HepG2 (cell line): ENCODE measurements at regions not wholly inside any gene's neighbourhood (a gene's known extent, or its start where the extent isn't known, plus 50 kb on each side); places are given as distances from the start of the nearest gene placed in this dataset.

ENCODE experiments used
- ATAC-seq: fragments of 200-7000 bp; cut with Tn5 transposase; 3 replicates; pipeline ENCODE4 v1.9.1; 2020; ENCODE audit warnings: mild to moderate bottlenecking, moderate library complexity
- BruUV-seq: library from RNA; stranded (reverse); fragments of 400-500 nt; replicated peaks from 2 replicates; lab custom pipeline; 2021; lab: Mats Ljungman, UMichigan
- CTCF ChIA-PET: fragments of 300-600 bp; formaldehyde crosslinking; extraction: SDS; loops from one replicate; lab custom pipeline; 2021; ENCODE audit warnings: low total read pairs, inconsistent platforms, low intra/inter-chr PET ratio; lab: Yijun Ruan, JAX
- POLR2A ChIA-PET: fragments of 350-600 bp; sonication (Branson Sonifier 250); formaldehyde crosslinking; loops from one replicate; lab custom pipeline; 2020; ENCODE audit warnings: antibody characterized with exemption, inconsistent platforms; lab: Yijun Ruan, JAX
- DNase-seq: peaks from one replicate; pipeline ENCODE4 v3.0.0-alpha.2; 2015; ENCODE audit warnings: low spot score
- FAIRE-seq: peaks from 3 replicates; lab custom pipeline; 2011; peaks lifted over from hg19 to GRCh38; lab: Jason Lieb, UNC
- H2AFZ ChIP-seq: one replicate; pipeline ENCODE4 v1.6.1; 2011; ENCODE audit warnings: low read length, inconsistent platforms
- H3K27ac ChIP-seq: fragments of 300-600 bp; 3 replicates; pipeline ENCODE4 v1.8.0; 2011; ENCODE audit warnings: mixed run types, mild to moderate bottlenecking, mixed read lengths, low read length, inconsistent platforms; ENCODE audit not compliant: insufficient read depth; ENCODE audit errors: extremely low read length
- H3K27me3 ChIP-seq, 2 experiments: fragments of 200-600 bp in 1 of 2; 2 replicates in 1 of 2; 3 replicates in 1 of 2; pipeline versions ENCODE4 v1.6.0 to v1.8.0; 2011; ENCODE audit warnings: low read length in 2 of 2, mild to moderate bottlenecking in 2 of 2, moderate library complexity in 2 of 2, inconsistent platforms in 1 of 2; ENCODE audit not compliant: insufficient read depth in 2 of 2, control insufficient read depth in 1 of 2
- H3K36me3 ChIP-seq, 2 experiments: fragments of 200-600 bp in 1 of 2; replicated peaks in 1 of 2; 2 replicates in 1 of 2; 3 replicates in 1 of 2; pipeline versions ENCODE4 v1.5.1 to v1.8.0; 2011; ENCODE audit warnings: low read length in 2 of 2, inconsistent platforms in 1 of 2; ENCODE audit not compliant: insufficient read depth in 2 of 2, control insufficient read depth in 1 of 2
- H3K4me1 ChIP-seq: 2 replicates; pipeline ENCODE4 v1.5.1; 2012; ENCODE audit warnings: low read length, inconsistent platforms; ENCODE audit not compliant: insufficient read depth
- H3K4me2 ChIP-seq: 2 replicates; pipeline ENCODE4 v1.6.0; 2011; ENCODE audit warnings: low read depth, low read length, inconsistent platforms
- H3K4me3 ChIP-seq, 3 experiments: fragments of 200-600 bp in 1 of 3; sonication (generic), shearing (Covaris generic) in 1 of 3; replicated peaks in 1 of 3; 2 replicates each; pipeline ENCODE4 v1.5.1; 2011 to 2016; ENCODE audit warnings: low read length in 3 of 3, inconsistent platforms in 2 of 3, low read depth in 2 of 3, mild to moderate bottlenecking in 2 of 3, control low read depth in 1 of 3, mixed read lengths in 1 of 3; ENCODE audit not compliant: insufficient read depth in 1 of 3
- H3K79me2 ChIP-seq: one replicate; pipeline ENCODE4 v1.6.1; 2011; ENCODE audit warnings: low read length, inconsistent platforms; ENCODE audit not compliant: insufficient read depth
- H3K9ac ChIP-seq: 2 replicates; pipeline ENCODE4 v1.6.0; 2011; ENCODE audit warnings: mild to moderate bottlenecking, low read depth, low read length, inconsistent platforms; ENCODE audit not compliant: insufficient read depth
- H3K9me3 ChIP-seq: 2 replicates; pipeline ENCODE4 v1.5.1; 2012; ENCODE audit warnings: mild to moderate bottlenecking, low read length
- H4K20me1 ChIP-seq: 2 replicates; pipeline ENCODE4 v1.6.0; 2011; ENCODE audit warnings: inconsistent platforms, mild to moderate bottlenecking, low read length, moderate library complexity; ENCODE audit not compliant: insufficient read depth
- AKAP8 ChIP-seq: sonication (generic); formaldehyde crosslinking; IDR thresholded peaks from 2 replicates; pipeline ENCODE4 v1.5.1; 2020; ENCODE audit warnings: mild to moderate bottlenecking, missing genetic modification reagents
- CEBPB ChIP-seq: IDR thresholded peaks from 2 replicates; pipeline ENCODE4 v1.6.1; 2011; ENCODE audit warnings: low read depth, low read length, improper control_type of control experiment, borderline replicate concordance
- HOXA9 ChIP-seq: sonication (generic); formaldehyde crosslinking; IDR thresholded peaks from 2 replicates; pipeline ENCODE4 v1.8.1; 2022; ENCODE audit warnings: missing genetic modification reagents, mild to moderate bottlenecking, moderate library complexity, borderline replicate concordance
- NFRKB ChIP-seq: fragments of 450-650 bp; IDR thresholded peaks from 2 replicates; pipeline ENCODE4 v1.6.1; 2017
- PRPF4 ChIP-seq: fragments of 200-400 bp; formaldehyde crosslinking; IDR thresholded peaks from 2 replicates; pipeline ENCODE4 v1.6.1; 2016; ENCODE audit warnings: low read length, low read depth; ENCODE audit not compliant: poor library complexity, severe bottlenecking
- SNAI1 ChIP-seq: sonication (generic); formaldehyde crosslinking; IDR thresholded peaks from 2 replicates; pipeline ENCODE4 v1.5.0; 2020; ENCODE audit warnings: mild to moderate bottlenecking, missing genetic modification reagents, borderline replicate concordance
- ZFYVE20 ChIP-seq: sonication (generic); formaldehyde crosslinking; IDR thresholded peaks from 2 replicates; pipeline ENCODE4 v1.8.0; 2023; ENCODE audit warnings: low read depth, mild to moderate bottlenecking, moderate library complexity, missing genetic modification reagents, borderline replicate concordance
- ZNF17 ChIP-seq: sonication (generic); formaldehyde crosslinking; IDR thresholded peaks from 2 replicates; pipeline ENCODE4 v1.5.0; 2020; ENCODE audit warnings: mild to moderate bottlenecking, missing genetic modification reagents
- ZNF235 ChIP-seq: sonication (generic); formaldehyde crosslinking; IDR thresholded peaks from 2 replicates; pipeline ENCODE4 v1.8.1; 2023; ENCODE audit warnings: mild to moderate bottlenecking, missing genetic modification reagents, borderline replicate concordance
- ZNF292 ChIP-seq: sonication (generic); formaldehyde crosslinking; IDR thresholded peaks from 2 replicates; pipeline ENCODE4 v1.8.1; 2022; ENCODE audit warnings: mild to moderate bottlenecking, low read depth, missing genetic modification reagents, borderline replicate concordance
- ZNF350 ChIP-seq: sonication (generic); formaldehyde crosslinking; IDR thresholded peaks from 2 replicates; pipeline ENCODE4 v1.4.0; 2020; ENCODE audit warnings: mild to moderate bottlenecking, low read depth, missing genetic modification reagents, borderline replicate concordance
- ZSCAN22 ChIP-seq: sonication (generic); formaldehyde crosslinking; IDR thresholded peaks from 2 replicates; pipeline ENCODE4 v1.4.0; 2020; ENCODE audit warnings: mild to moderate bottlenecking, missing genetic modification reagents
- WGBS: methylation state at CpG from one replicate; pipeline ENCODE4 v1.1.6; 2017; ENCODE audit warnings: low lambda C conversion rate; 5-methylcytosine and 5-hydroxymethylcytosine counted together
- in situ Hi-C: cut with HindIII; loops from 2 replicates; pipeline ENCODE4 v1.10.0; 2017; ENCODE audit warnings: low pct_unique_long_range_greater_than_20kb; ENCODE audit not compliant: extremely low pct_ligation_motif_present
- intact Hi-C: fragments of 100-400 bp; cut with micrococcal nuclease; formaldehyde crosslinking; loops from one replicate; pipeline ENCODE4 v1.10.0; 2022; ENCODE audit not compliant: unreplicated experiment
- TF ChIP-seq, protein P1 (sequence below): sonication (generic); formaldehyde crosslinking; IDR thresholded peaks from 2 replicates; pipeline ENCODE4 v1.5.1; 2020; ENCODE audit warnings: mild to moderate bottlenecking, moderate library complexity, missing genetic modification reagents
- TF ChIP-seq, protein P2 (sequence below): IDR thresholded peaks from 2 replicates; pipeline ENCODE4 v1.6.1; 2016
- TF ChIP-seq, protein P3 (sequence below): sonication (generic); formaldehyde crosslinking; IDR thresholded peaks from 2 replicates; pipeline ENCODE4 v1.8.0; 2022; ENCODE audit warnings: mild to moderate bottlenecking, missing genetic modification reagents, moderate library complexity
- TF ChIP-seq, protein P4 (sequence below): sonication (generic); formaldehyde crosslinking; IDR thresholded peaks from 2 replicates; pipeline ENCODE4 v1.4.0; 2020; ENCODE audit warnings: missing genetic modification reagents, mild to moderate bottlenecking, borderline replicate concordance
- TF ChIP-seq, protein P5 (sequence below): sonication (generic); formaldehyde crosslinking; IDR thresholded peaks from 2 replicates; pipeline ENCODE4 v1.5.0; 2020; ENCODE audit warnings: missing genetic modification reagents

DNA sequence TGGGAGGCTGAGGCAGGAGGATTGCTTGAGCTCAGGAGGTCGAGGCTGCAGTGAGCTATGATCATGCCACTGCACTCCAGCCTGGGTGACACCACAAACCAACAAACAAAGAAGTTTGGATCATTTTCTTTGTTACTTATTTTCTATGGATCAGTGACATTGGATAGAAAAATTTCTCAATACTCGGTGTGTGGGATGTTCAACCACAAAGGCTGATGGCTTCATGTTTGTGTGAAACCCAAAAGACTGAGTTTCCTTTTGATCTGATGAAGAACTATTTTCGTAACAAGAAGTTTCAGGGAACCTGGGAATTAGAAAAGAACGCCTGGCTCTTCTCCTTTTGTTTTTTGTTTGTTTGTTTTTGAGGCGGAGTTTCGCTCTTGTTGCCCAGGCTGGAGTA, 104.0 kb downstream of the HOXA1 start (continued):
- no peak for TF ChIP-seq ZFYVE20
- TF ChIP-seq ZNF292 (CRISPR knock-in tag), result no peak
- TF ChIP-seq AKAP8 (CRISPR knock-in tag), result no peak
- no peak for TF ChIP-seq ZNF17 (CRISPR knock-in tag)
- TF ChIP-seq, protein P1, sequence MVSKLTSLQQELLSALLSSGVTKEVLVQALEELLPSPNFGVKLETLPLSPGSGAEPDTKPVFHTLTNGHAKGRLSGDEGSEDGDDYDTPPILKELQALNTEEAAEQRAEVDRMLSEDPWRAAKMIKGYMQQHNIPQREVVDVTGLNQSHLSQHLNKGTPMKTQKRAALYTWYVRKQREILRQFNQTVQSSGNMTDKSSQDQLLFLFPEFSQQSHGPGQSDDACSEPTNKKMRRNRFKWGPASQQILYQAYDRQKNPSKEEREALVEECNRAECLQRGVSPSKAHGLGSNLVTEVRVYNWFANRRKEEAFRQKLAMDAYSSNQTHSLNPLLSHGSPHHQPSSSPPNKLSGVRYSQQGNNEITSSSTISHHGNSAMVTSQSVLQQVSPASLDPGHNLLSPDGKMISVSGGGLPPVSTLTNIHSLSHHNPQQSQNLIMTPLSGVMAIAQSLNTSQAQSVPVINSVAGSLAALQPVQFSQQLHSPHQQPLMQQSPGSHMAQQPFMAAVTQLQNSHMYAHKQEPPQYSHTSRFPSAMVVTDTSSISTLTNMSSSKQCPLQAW, result no peak

DNA sequence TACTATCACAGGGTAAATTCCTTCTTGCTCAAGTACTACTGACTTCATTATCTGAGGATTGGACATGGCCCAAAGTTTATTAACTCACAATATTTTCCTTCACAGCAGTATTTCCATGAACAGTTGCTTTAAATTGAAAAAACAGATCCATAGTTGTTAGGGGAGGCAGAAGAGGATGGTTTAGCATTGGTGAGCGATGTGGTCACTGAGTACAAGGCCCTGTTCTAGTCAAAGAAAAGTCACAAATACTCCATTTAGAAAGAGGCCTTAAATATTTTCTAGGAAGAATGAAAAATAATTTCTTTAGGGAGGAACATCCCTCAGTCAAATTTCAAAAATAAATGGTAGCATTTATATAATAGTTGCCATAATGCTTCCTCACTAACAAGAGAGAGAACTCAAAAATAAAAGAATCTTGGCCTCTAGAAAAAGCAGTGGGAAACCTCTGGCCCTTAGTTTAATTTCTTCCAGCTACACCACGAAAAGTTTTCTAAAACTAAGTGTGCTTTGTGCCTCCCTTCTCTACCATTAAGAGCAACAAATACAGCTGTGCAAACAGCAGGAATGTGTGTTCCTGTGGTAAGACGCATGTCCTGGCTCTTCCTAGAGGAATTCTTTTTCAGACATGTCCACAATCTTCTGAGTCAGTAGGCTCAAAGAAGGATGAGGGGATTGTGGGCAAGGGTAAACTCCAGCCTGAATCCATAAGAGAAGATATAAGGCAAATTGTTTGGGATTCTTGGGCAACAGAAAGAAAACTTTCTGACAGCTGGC, 105.7 kb downstream of the HOXA1 start:
- BruUV-seq, result no TSS peak
- Histone ChIP-seq H3K4me3 (no peak overlapping the region), H3K27ac (no peak overlapping the region), H3K36me3 (no peaks in the 10 kb centered on the region), H3K9me3 (no peaks in the 10 kb centered on the region), H3K27me3 (no peaks in the 10 kb centered on the region; a peak in 1 of 5 replicates), H3K4me1 (peaks cover 8% of the 10 kb centered on the region), H4K20me1 (no peaks in the 10 kb centered on the region), H3K4me2 (no peak overlapping the region), H3K79me2 (no peaks in the 10 kb centered on the region), H2AFZ (no peak overlapping the region), H3K9ac (no peak overlapping the region)
- WGBS, result 27% methylated on average over 3 of the region's 3 CpGs
- FAIRE-seq (no peak), ATAC-seq (no peak), DNase-seq (no peak)
- in situ Hi-C loops (no loop called here), intact Hi-C loops (no loop called here)
- CTCF ChIA-PET, result no interaction called here
- POLR2A ChIA-PET, result no interaction called here
- TF ChIP-seq ZNF292 (CRISPR knock-in tag), result no peak
- no peak for TF ChIP-seq HOXA9
- no peak for TF ChIP-seq CEBPB
- TF ChIP-seq, protein P2, sequence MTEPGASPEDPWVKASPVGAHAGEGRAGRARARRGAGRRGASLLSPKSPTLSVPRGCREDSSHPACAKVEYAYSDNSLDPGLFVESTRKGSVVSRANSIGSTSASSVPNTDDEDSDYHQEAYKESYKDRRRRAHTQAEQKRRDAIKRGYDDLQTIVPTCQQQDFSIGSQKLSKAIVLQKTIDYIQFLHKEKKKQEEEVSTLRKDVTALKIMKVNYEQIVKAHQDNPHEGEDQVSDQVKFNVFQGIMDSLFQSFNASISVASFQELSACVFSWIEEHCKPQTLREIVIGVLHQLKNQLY (CRISPR knock-in tag), result no peak
- no peak for TF ChIP-seq ZSCAN22 (CRISPR knock-in tag)
- no peak for TF ChIP-seq SNAI1 (CRISPR knock-in tag)
- TF ChIP-seq ZNF350 (CRISPR knock-in tag), result no peak
- no peak for TF ChIP-seq ZNF235 (CRISPR knock-in tag)
- TF ChIP-seq PRPF4, result no peak
- TF ChIP-seq NFRKB, result no peak
- TF ChIP-seq, protein P3, sequence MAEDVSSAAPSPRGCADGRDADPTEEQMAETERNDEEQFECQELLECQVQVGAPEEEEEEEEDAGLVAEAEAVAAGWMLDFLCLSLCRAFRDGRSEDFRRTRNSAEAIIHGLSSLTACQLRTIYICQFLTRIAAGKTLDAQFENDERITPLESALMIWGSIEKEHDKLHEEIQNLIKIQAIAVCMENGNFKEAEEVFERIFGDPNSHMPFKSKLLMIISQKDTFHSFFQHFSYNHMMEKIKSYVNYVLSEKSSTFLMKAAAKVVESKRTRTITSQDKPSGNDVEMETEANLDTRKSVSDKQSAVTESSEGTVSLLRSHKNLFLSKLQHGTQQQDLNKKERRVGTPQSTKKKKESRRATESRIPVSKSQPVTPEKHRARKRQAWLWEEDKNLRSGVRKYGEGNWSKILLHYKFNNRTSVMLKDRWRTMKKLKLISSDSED (CRISPR knock-in tag), result no peak
- TF ChIP-seq, protein P4, sequence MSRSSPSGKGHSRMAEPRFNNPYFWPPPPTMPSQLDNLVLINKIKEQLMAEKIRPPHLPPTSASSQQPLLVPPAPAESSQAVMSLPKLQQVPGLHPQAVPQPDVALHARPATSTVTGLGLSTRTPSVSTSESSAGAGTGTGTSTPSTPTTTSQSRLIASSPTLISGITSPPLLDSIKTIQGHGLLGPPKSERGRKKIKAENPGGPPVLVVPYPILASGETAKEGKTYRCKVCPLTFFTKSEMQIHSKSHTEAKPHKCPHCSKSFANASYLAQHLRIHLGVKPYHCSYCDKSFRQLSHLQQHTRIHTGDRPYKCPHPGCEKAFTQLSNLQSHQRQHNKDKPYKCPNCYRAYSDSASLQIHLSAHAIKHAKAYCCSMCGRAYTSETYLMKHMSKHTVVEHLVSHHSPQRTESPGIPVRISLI (CRISPR knock-in tag), result no peak
- TF ChIP-seq, protein P5, sequence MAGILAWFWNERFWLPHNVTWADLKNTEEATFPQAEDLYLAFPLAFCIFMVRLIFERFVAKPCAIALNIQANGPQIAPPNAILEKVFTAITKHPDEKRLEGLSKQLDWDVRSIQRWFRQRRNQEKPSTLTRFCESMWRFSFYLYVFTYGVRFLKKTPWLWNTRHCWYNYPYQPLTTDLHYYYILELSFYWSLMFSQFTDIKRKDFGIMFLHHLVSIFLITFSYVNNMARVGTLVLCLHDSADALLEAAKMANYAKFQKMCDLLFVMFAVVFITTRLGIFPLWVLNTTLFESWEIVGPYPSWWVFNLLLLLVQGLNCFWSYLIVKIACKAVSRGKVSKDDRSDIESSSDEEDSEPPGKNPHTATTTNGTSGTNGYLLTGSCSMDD (CRISPR knock-in tag), result no peak
